Panc1 (cell line): ENCODE measurements at regions not wholly inside any gene's neighbourhood (a gene's known extent, or its start where the extent isn't known, plus 50 kb on each side); places are given as distances from the start of the nearest gene placed in this dataset.
A peak's percentile ranks its signal among the peaks of the same experiment; 100 is the strongest.

Experiments
- ATAC-seq: fragments of 200-7000 bp; cut with Tn5 transposase; 2 replicates; pipeline ENCODE4 v1.9.1; 2020; ENCODE audit warnings: mild to moderate bottlenecking, moderate library complexity
- BruUV-seq: library from RNA; stranded (reverse); fragments of 400-500 nt; replicated peaks from 2 replicates; lab custom pipeline; 2021; lab: Mats Ljungman, UMichigan
- CTCF ChIA-PET: fragments of 300-600 bp; sonication (Branson Sonifier 250); formaldehyde crosslinking; loops from one replicate; lab custom pipeline; 2022; ENCODE audit warnings: antibody characterized with exemption; lab: Charles Lee
- POLR2A ChIA-PET: fragments of 300-600 bp; sonication (Branson Sonifier 250); formaldehyde crosslinking; loops from one replicate; lab custom pipeline; 2022; ENCODE audit warnings: antibody characterized with exemption; lab: Charles Lee
- DNase-seq: peaks from one replicate; pipeline ENCODE4 v3.0.0-alpha.2; 2010; ENCODE audit warnings: low read depth, low spot score
- H3K27ac ChIP-seq: 2 replicates; pipeline ENCODE4 v1.5.1; 2011; ENCODE audit warnings: mild to moderate bottlenecking, low read length, inconsistent platforms
- H3K27me3 ChIP-seq: fragments of 200-500 bp; sonication (Bioruptor generic); 2 replicates; pipeline ENCODE4 v1.6.0; 2014; ENCODE audit warnings: low read length, inconsistent platforms; ENCODE audit not compliant: control insufficient read depth, insufficient read depth
- H3K36me3 ChIP-seq: fragments of 200-500 bp; sonication (Bioruptor generic); 2 replicates; pipeline ENCODE4 v1.5.1; 2014; ENCODE audit warnings: inconsistent platforms, mild to moderate bottlenecking, low read length, moderate library complexity; ENCODE audit not compliant: control insufficient read depth, insufficient read depth
- H3K4me1 ChIP-seq: 2 replicates; pipeline ENCODE4 v1.5.1; 2011; ENCODE audit warnings: inconsistent platforms, mild to moderate bottlenecking, low read length, moderate library complexity; ENCODE audit not compliant: control insufficient read depth, insufficient read depth
- H3K4me3 ChIP-seq, 2 experiments: 2 replicates each; pipeline ENCODE4 v1.5.1; 2011 to 2012; ENCODE audit warnings: low read depth in 2 of 2, low read length in 2 of 2, mild to moderate bottlenecking in 2 of 2, inconsistent platforms in 1 of 2, moderate library complexity in 1 of 2
- H3K9me3 ChIP-seq: fragments of 200-500 bp; sonication (Bioruptor generic); 2 replicates; pipeline ENCODE4 v1.5.1; 2014; ENCODE audit warnings: low read depth, mild to moderate bottlenecking, inconsistent platforms, low read length, moderate library complexity; ENCODE audit not compliant: control insufficient read depth, insufficient read depth
- POLR2AphosphoS5 ChIP-seq: IDR thresholded peaks from 2 replicates; pipeline ENCODE4 v1.6.1; 2012; ENCODE audit warnings: mild to moderate bottlenecking, low read depth, low read length, moderate library complexity
- SIN3A ChIP-seq: IDR thresholded peaks from 2 replicates; pipeline ENCODE4 v1.6.1; 2012; ENCODE audit warnings: low read depth, mild to moderate bottlenecking, low read length, moderate library complexity, borderline replicate concordance; ENCODE audit not compliant: insufficient read depth
- TCF7L2 ChIP-seq: IDR thresholded peaks from 2 replicates; pipeline ENCODE4 v1.6.1; 2011; ENCODE audit warnings: mild to moderate bottlenecking, low read depth, low read length, inconsistent platforms
- in situ Hi-C: cut with HindIII; loops from 2 replicates; pipeline ENCODE4 v1.10.0; 2016; ENCODE audit warnings: low sequenced_read_pairs, low pct_unique_long_range_greater_than_20kb
- intact Hi-C: fragments of 100-400 bp; cut with micrococcal nuclease; formaldehyde crosslinking; loops from one replicate; pipeline ENCODE4 v1.10.0; 2022; ENCODE audit not compliant: unreplicated experiment
- TF ChIP-seq, protein P1 (sequence below): fragments of 450-650 bp; IDR thresholded peaks from 2 replicates; pipeline ENCODE4 v1.5.1; 2017; ENCODE audit warnings: mild to moderate bottlenecking
- TF ChIP-seq, protein P2 (sequence below), 2 experiments: IDR thresholded peaks; 2 replicates each; pipeline ENCODE4 v1.6.1; 2011 to 2012; ENCODE audit warnings: low read depth in 2 of 2, control low read depth in 1 of 2, low read length in 1 of 2, mild to moderate bottlenecking in 1 of 2, moderate library complexity in 1 of 2; ENCODE audit not compliant: insufficient read depth in 1 of 2

DNA sequence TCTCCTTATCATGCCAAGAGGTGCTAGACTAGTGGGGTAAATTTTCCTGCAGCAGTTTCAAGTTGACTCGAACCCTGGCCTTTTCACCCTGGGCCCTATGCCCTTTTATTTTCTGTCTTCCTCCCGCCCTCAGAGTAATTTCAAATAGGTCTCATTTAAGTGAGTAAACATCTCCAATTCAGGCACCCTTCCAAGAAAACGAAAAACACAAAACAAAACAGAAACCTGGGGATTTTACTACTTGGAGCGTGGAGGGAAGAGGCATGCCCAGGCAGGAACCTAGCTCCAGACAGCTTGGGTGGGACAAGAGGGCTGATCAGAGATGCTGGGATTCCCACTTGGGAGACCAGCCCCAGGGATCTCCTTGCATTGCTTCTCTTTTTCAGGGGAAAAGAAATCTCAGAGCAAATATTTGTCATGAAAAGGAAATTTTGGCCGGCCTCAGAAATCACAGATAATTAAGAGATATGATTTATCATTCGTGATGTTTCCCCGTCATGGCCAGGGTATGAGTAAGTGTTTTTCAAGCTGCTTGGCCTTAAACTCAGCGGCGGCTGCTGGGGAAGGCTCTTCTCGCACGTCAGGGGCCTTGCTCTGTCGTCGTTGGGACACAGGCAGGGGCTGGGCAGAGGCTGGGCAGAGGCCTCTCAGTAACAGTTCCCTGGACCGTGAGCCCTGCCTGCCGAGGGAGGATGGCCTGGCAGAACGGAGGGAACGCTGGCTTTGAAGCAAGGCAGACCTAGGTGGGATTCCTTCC lies 248.6 kb upstream of the KLF4 start:
- no TSS peak for BruUV-seq
- H3K4me3 ChIP-seq = no peak overlapping the region
- DNase-seq (no peak), ATAC-seq (peak; percentile 60; the same call in 1 of the 2 replicates)
- H3K27me3 ChIP-seq = no peaks in the 10 kb centered on the region
- ChIA-PET POLR2A (no interaction called here), CTCF (no interaction called here)
- H3K4me1 ChIP-seq = no peaks in the 10 kb centered on the region
- intact Hi-C loops (no loop called here), in situ Hi-C loops (no loop called here)
- H3K9me3 ChIP-seq = no peaks in the 10 kb centered on the region
- H3K27ac ChIP-seq = no peak overlapping the region
- no peak for TF ChIP-seq SIN3A
- no peak for TF ChIP-seq TCF7L2
- TF ChIP-seq POLR2AphosphoS5 = no peak
- TF ChIP-seq, protein P1, sequence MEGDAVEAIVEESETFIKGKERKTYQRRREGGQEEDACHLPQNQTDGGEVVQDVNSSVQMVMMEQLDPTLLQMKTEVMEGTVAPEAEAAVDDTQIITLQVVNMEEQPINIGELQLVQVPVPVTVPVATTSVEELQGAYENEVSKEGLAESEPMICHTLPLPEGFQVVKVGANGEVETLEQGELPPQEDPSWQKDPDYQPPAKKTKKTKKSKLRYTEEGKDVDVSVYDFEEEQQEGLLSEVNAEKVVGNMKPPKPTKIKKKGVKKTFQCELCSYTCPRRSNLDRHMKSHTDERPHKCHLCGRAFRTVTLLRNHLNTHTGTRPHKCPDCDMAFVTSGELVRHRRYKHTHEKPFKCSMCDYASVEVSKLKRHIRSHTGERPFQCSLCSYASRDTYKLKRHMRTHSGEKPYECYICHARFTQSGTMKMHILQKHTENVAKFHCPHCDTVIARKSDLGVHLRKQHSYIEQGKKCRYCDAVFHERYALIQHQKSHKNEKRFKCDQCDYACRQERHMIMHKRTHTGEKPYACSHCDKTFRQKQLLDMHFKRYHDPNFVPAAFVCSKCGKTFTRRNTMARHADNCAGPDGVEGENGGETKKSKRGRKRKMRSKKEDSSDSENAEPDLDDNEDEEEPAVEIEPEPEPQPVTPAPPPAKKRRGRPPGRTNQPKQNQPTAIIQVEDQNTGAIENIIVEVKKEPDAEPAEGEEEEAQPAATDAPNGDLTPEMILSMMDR = no peak
- TF ChIP-seq, protein P2, sequence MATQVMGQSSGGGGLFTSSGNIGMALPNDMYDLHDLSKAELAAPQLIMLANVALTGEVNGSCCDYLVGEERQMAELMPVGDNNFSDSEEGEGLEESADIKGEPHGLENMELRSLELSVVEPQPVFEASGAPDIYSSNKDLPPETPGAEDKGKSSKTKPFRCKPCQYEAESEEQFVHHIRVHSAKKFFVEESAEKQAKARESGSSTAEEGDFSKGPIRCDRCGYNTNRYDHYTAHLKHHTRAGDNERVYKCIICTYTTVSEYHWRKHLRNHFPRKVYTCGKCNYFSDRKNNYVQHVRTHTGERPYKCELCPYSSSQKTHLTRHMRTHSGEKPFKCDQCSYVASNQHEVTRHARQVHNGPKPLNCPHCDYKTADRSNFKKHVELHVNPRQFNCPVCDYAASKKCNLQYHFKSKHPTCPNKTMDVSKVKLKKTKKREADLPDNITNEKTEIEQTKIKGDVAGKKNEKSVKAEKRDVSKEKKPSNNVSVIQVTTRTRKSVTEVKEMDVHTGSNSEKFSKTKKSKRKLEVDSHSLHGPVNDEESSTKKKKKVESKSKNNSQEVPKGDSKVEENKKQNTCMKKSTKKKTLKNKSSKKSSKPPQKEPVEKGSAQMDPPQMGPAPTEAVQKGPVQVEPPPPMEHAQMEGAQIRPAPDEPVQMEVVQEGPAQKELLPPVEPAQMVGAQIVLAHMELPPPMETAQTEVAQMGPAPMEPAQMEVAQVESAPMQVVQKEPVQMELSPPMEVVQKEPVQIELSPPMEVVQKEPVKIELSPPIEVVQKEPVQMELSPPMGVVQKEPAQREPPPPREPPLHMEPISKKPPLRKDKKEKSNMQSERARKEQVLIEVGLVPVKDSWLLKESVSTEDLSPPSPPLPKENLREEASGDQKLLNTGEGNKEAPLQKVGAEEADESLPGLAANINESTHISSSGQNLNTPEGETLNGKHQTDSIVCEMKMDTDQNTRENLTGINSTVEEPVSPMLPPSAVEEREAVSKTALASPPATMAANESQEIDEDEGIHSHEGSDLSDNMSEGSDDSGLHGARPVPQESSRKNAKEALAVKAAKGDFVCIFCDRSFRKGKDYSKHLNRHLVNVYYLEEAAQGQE (IDR thresholded peaks at IDR 0.05; ENCODE audit: insufficient read depth in 1 of 2, low read depth in 2 of 2, low read length in 1 of 2) = no peak
- H3K36me3 ChIP-seq = no peaks in the 10 kb centered on the region

DNA sequence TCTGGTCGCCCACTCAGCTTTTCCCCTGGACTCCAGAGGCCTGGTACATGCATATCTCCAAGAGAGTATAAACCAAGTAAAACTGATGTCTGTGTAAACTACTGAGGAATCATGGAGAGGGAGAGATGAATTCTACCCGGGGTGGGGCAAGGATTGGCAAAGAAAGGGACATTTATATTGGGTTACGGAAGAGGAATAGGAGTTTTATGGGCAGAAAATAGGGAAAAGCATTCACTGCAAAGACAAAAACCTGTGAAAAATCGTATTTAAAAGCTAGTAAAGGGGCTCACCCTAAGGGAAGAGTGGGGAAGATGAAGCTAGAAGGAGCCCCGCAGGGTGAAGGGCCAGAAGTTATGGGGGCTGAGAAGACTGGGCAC lies 248.0 kb upstream of the KLF4 start:
- H3K27ac ChIP-seq = no peak overlapping the region
- DNase-seq = no peak
- in situ Hi-C loops (no loop called here), intact Hi-C loops (no loop called here)
- no TSS peak for BruUV-seq
- no peaks in the 10 kb centered on the region for H3K4me1 ChIP-seq
- H3K4me3 ChIP-seq = no peak overlapping the region
- ChIA-PET POLR2A (no interaction called here), CTCF (no interaction called here)
- H3K9me3 ChIP-seq = no peaks in the 10 kb centered on the region
- no peaks in the 10 kb centered on the region for H3K27me3 ChIP-seq
- no peaks in the 10 kb centered on the region for H3K36me3 ChIP-seq
- no peak for ATAC-seq
- TF ChIP-seq, protein P1 = no peak
